K562 (cell line): ENCODE measurements at regions not wholly inside any gene's neighbourhood (a gene's known extent, or its start where the extent isn't known, plus 50 kb on each side); places are given as distances from the start of the nearest gene placed in this dataset.

ENCODE experiments used
- ATAC-seq: fragments of 200-7000 bp; cut with Tn5 transposase; 3 replicates; pipeline ENCODE4 v1.9.1; 2020; ENCODE audit warnings: moderate library complexity
- BruUV-seq: library from RNA; stranded (reverse); fragments of 400-500 nt; replicated peaks from 2 replicates; lab custom pipeline; 2021; lab: Mats Ljungman, UMichigan
- CTCF ChIA-PET: fragments of 300-600 bp; formaldehyde crosslinking; extraction: SDS; loops from one replicate; lab custom pipeline; 2021; ENCODE audit warnings: low intra/inter-chr PET ratio; lab: Yijun Ruan, JAX
- POLR2A ChIA-PET: fragments of 300-600, 350-650 bp; sonication (Branson Sonifier 250); formaldehyde crosslinking; extraction: SDS; loops from one replicate; lab custom pipeline; 2021; ENCODE audit warnings: antibody characterized with exemption, inconsistent platforms; lab: Yijun Ruan, JAX
- DNase-seq, 4 experiments: peaks; one replicate each; pipeline versions ENCODE4 v3.0.0 to v3.0.0-alpha.2; 2011 to 2018; ENCODE audit warnings: low spot score in 3 of 4, mixed read lengths in 3 of 4; ENCODE audit errors: extremely low read depth in 1 of 4
- FAIRE-seq: peaks from 2 replicates; lab custom pipeline; 2011; peaks lifted over from hg19 to GRCh38; lab: Jason Lieb, UNC
- H2AFZ ChIP-seq: 2 replicates; pipeline ENCODE4 v1.6.0; 2011; ENCODE audit warnings: low read depth, low read length, control low read depth, inconsistent platforms
- H3K27ac ChIP-seq: fragments of 200-600 bp; 3 replicates; pipeline ENCODE4 v1.8.0; 2011; ENCODE audit warnings: low read depth, mild to moderate bottlenecking, control low read depth, inconsistent platforms, low read length, moderate library complexity, mixed read lengths; ENCODE audit errors: extremely low read depth
- H3K27me3 ChIP-seq, 2 experiments: fragments of 300-600 bp in 1 of 2; 2 replicates in 1 of 2; 3 replicates in 1 of 2; pipeline versions ENCODE4 v1.6.0 to v1.8.0; 2011; ENCODE audit warnings: inconsistent platforms in 2 of 2, low read length in 2 of 2, mild to moderate bottlenecking in 1 of 2, mixed read lengths in 1 of 2, moderate library complexity in 1 of 2; ENCODE audit not compliant: control insufficient read depth in 2 of 2, insufficient read depth in 2 of 2
- H3K36me3 ChIP-seq: fragments of 300-600 bp; 3 replicates; pipeline ENCODE4 v1.8.0; 2011; ENCODE audit warnings: mild to moderate bottlenecking, low read length, inconsistent platforms; ENCODE audit not compliant: control insufficient read depth, insufficient read depth
- H3K4me1 ChIP-seq, 2 experiments: fragments of 200-600 bp in 1 of 2; replicated peaks in 1 of 2; 2 replicates in 1 of 2; 3 replicates in 1 of 2; pipeline versions ENCODE4 v1.5.1 to v1.8.0; 2011; ENCODE audit warnings: inconsistent platforms in 2 of 2, low read length in 2 of 2, mild to moderate bottlenecking in 1 of 2, mixed read lengths in 1 of 2, moderate library complexity in 1 of 2; ENCODE audit not compliant: control insufficient read depth in 2 of 2, insufficient read depth in 2 of 2
- H3K4me2 ChIP-seq: 2 replicates; pipeline ENCODE4 v1.6.1; 2011; ENCODE audit warnings: low read length, control low read depth, inconsistent platforms, mixed read lengths; ENCODE audit not compliant: insufficient read depth
- H3K4me3 ChIP-seq: fragments of 200-600 bp; sonication (generic), shearing (Covaris generic); 2 replicates; pipeline ENCODE4 v1.5.1; 2016; ENCODE audit warnings: control low read depth, inconsistent platforms
- H3K79me2 ChIP-seq: fragments of 200-600 bp; 3 replicates; pipeline ENCODE4 v1.8.0; 2011; ENCODE audit warnings: low read length, inconsistent platforms; ENCODE audit not compliant: control insufficient read depth, insufficient read depth
- H3K9ac ChIP-seq, 2 experiments: 2 replicates each; pipeline versions ENCODE4 v1.6.0 to v1.6.1; 2011; ENCODE audit warnings: low read depth in 2 of 2, low read length in 2 of 2, control low read depth in 1 of 2, inconsistent platforms in 1 of 2, mild to moderate bottlenecking in 1 of 2, mixed read lengths in 1 of 2; ENCODE audit not compliant: insufficient read depth in 1 of 2
- H3K9me1 ChIP-seq: one replicate; pipeline ENCODE4 v1.6.0; 2011; ENCODE audit warnings: inconsistent platforms, mild to moderate bottlenecking, low read length, moderate library complexity; ENCODE audit not compliant: control insufficient read depth, insufficient read depth
- H3K9me3 ChIP-seq: replicated peaks from 2 replicates; pipeline ENCODE4 v1.5.1; 2011; ENCODE audit warnings: low read depth, low read length, inconsistent platforms; ENCODE audit not compliant: control insufficient read depth, insufficient read depth
- H4K20me1 ChIP-seq: replicated peaks from 2 replicates; pipeline ENCODE4 v1.6.1; 2011; ENCODE audit warnings: low read length, inconsistent platforms, mixed read lengths; ENCODE audit not compliant: control insufficient read depth, insufficient read depth
- FOXM1 ChIP-seq, 2 experiments: fragments of 450-650 bp in 1 of 2; sonication (generic) in 1 of 2; formaldehyde crosslinking in 1 of 2; IDR thresholded peaks; 2 replicates each; pipeline versions ENCODE4 v1.6.1 to v1.9.0; 2017 to 2022; ENCODE audit warnings: low read depth in 2 of 2, mild to moderate bottlenecking in 2 of 2, missing genetic modification reagents in 1 of 2, moderate library complexity in 1 of 2
- FUS ChIP-seq: fragments of 200-400 bp; formaldehyde crosslinking; optimal IDR thresholded peaks from 2 replicates; pipeline ENCODE3; 2017; ENCODE audit warnings: low read depth, low read length
- GATAD2B ChIP-seq: fragments of 450-650 bp; IDR thresholded peaks from 2 replicates; pipeline ENCODE4 v1.6.1; 2017; ENCODE audit warnings: mild to moderate bottlenecking, borderline replicate concordance
- ILF3 ChIP-seq: fragments of 450-650 bp; IDR thresholded peaks from 2 replicates; pipeline ENCODE4 v1.6.1; 2018; ENCODE audit warnings: antibody characterized with exemption, mild to moderate bottlenecking, moderate library complexity, borderline replicate concordance
- KDM2B ChIP-seq: fragments of 250-450 bp; sonication (Bioruptor Pico); IDR thresholded peaks from 2 replicates; pipeline ENCODE4 v1.8.0; 2021; ENCODE audit warnings: mild to moderate bottlenecking, moderate library complexity
- MECOM ChIP-seq: fragments of 250-450 bp; sonication (Bioruptor Pico); IDR thresholded peaks from 2 replicates; pipeline ENCODE4 v1.8.0; 2022; ENCODE audit warnings: inconsistent platforms
- MLLT1 ChIP-seq, 2 experiments: fragments of 450-650 bp; IDR thresholded peaks; 2 replicates each; pipeline ENCODE4 v1.6.1; 2016
- MLX ChIP-seq, 2 experiments: fragments of 450-650 bp in 1 of 2; sonication (generic) in 1 of 2; formaldehyde crosslinking; conservative IDR thresholded peaks; 2 replicates each; pipeline versions ENCODE4 v1.4.0 to v1.8.1; 2020 to 2022; ENCODE audit warnings: mild to moderate bottlenecking in 1 of 2, missing genetic modification reagents in 1 of 2
- MNT ChIP-seq, 2 experiments: fragments of 450-650 bp; conservative IDR thresholded peaks; 2 replicates each; pipeline ENCODE4 v1.6.1; 2017; ENCODE audit warnings: mild to moderate bottlenecking in 2 of 2, moderate library complexity in 2 of 2
- NCOA6 ChIP-seq: fragments of 450-650 bp; IDR thresholded peaks from 2 replicates; pipeline ENCODE4 v1.6.1; 2017; ENCODE audit warnings: mild to moderate bottlenecking
- NR3C1 ChIP-seq: sonication (generic); formaldehyde crosslinking; IDR thresholded peaks from 2 replicates; pipeline ENCODE4 v1.8.1; 2022; ENCODE audit warnings: missing genetic modification reagents
- RBM14 ChIP-seq: fragments of 200-400 bp; formaldehyde crosslinking; IDR thresholded peaks from 2 replicates; pipeline ENCODE4 v1.6.1; 2018; ENCODE audit warnings: low read depth, mild to moderate bottlenecking, low read length, moderate library complexity, borderline replicate concordance; ENCODE audit not compliant: insufficient read depth
- SREBF1 ChIP-seq: fragments of 150-350 bp; IDR thresholded peaks from 2 replicates; pipeline ENCODE4 v1.6.1; 2014; ENCODE audit warnings: antibody characterized with exemption, low read depth, low read length, borderline replicate concordance
- TSC22D4 ChIP-seq: fragments of 450-650 bp; IDR thresholded peaks from 2 replicates; pipeline ENCODE4 v1.6.1; 2016; ENCODE audit warnings: missing genetic modification characterization, missing biosample characterization, control low read depth
- U2AF2 ChIP-seq: fragments of 200-400 bp; formaldehyde crosslinking; optimal IDR thresholded peaks from 2 replicates; pipeline ENCODE3; 2017; ENCODE audit warnings: low read depth, mild to moderate bottlenecking, low read length
- ZNF124 ChIP-seq: sonication (generic); formaldehyde crosslinking; IDR thresholded peaks from 2 replicates; pipeline ENCODE4 v1.8.1; 2022; ENCODE audit warnings: missing genetic modification reagents
- ZNF445 ChIP-seq: fragments of 250-450 bp; sonication (Bioruptor Pico); IDR thresholded peaks from 2 replicates; pipeline ENCODE4 v1.4.0; 2020; ENCODE audit warnings: low read depth, mild to moderate bottlenecking, moderate library complexity
- ZNF449 ChIP-seq: fragments of 250-450 bp; sonication (Bioruptor Pico); IDR thresholded peaks from 2 replicates; pipeline ENCODE4 v1.8.0; 2022; ENCODE audit warnings: moderate library complexity, mild to moderate bottlenecking, inconsistent platforms
- WGBS: fragments of 100-300 bp; shearing (Covaris generic); methylation state at CpG from one replicate; pipeline ENCODE4 v1.1.6; 2016; ENCODE audit warnings: low coverage, mixed read lengths; ENCODE audit not compliant: insufficient coverage; ENCODE audit errors: missing lambda C conversion rate; 5-methylcytosine and 5-hydroxymethylcytosine counted together
- in situ Hi-C: fragments of 300-500 bp; cut with MboI; formaldehyde crosslinking; loops from 4 replicates; pipeline ENCODE4 v1.15.0; 2018; ENCODE audit warnings: inconsistent platforms, mixed read lengths
- intact Hi-C: fragments of 100-400 bp; cut with micrococcal nuclease; formaldehyde crosslinking; loops from 2 replicates; pipeline ENCODE4 v1.14.2; 2022

- 10% methylated on average over 3 of the region's 4 CpGs for WGBS
- no peak for ATAC-seq
These were observed 68.9 kb downstream of the C5orf15 start for GRCh38 chr5:133899506-133899905.

More at GRCh38 chr5:133899506-133899905, 68.9 kb downstream of the C5orf15 start:
- no peak for FAIRE-seq
- TF ChIP-seq GATAD2B = no peak
- TF ChIP-seq MECOM (CRISPR knock-in tag) = no peak
- no peak for TF ChIP-seq NR3C1 (CRISPR knock-in tag)
- no peak for TF ChIP-seq KDM2B (CRISPR knock-in tag)
- no peak for TF ChIP-seq MLX (CRISPR knock-in tag; conservative IDR thresholded peaks at IDR 0.05)
- TF ChIP-seq ILF3 = no peak
- TF ChIP-seq NCOA6 = no peak
- no peak for TF ChIP-seq MLLT1 (IDR thresholded peaks at IDR 0.05)
- no peak for TF ChIP-seq SREBF1
- TF ChIP-seq ZNF449 (CRISPR knock-in tag) = no peak
- TF ChIP-seq ZNF124 = no peak
- no peak for TF ChIP-seq FUS
- TF ChIP-seq RBM14 = no peak
- no peak for TF ChIP-seq TSC22D4 (tag)
- TF ChIP-seq MNT (conservative IDR thresholded peaks at IDR 0.05) = no peak
- no peak for TF ChIP-seq ZNF445 (CRISPR knock-in tag)
- no peak for TF ChIP-seq FOXM1 (IDR thresholded peaks at IDR 0.05; ENCODE audit: low read depth)
- no peak for TF ChIP-seq FOXM1 (CRISPR knock-in tag; IDR thresholded peaks at IDR 0.05; ENCODE audit: low read depth)
- no peak for TF ChIP-seq U2AF2
- Histone ChIP-seq H3K9me1 (no peaks in the 10 kb centered on the region), H3K27me3 (peaks cover 5 to 17% of the 10 kb centered on the region in 2 experiments; a peak in 2 of 5 replicates), H3K27ac (no peak overlapping the region), H3K9ac (no peak overlapping the region), H2AFZ (no peak overlapping the region), H3K36me3 (no peaks in the 10 kb centered on the region), H3K4me1 (peaks cover 17 to 36% of the 10 kb centered on the region in 2 experiments), H3K9me3 (no peaks in the 10 kb centered on the region), H3K79me2 (no peaks in the 10 kb centered on the region), H4K20me1 (no peaks in the 10 kb centered on the region), H3K4me2 (no peak overlapping the region), H3K4me3 (no peak overlapping the region)
- CTCF ChIA-PET = no interaction called here
- POLR2A ChIA-PET = interaction anchor here (0.6 to 0.7 kb wide), 2 partner anchors 105 to 331 kb away, joined by 3 to 4 read pairs; no protein-coding TSS in a partner anchor
- DNase-seq = no peak
- in situ Hi-C loops = no loop called here
- BruUV-seq = no TSS peak
- intact Hi-C loops = no loop called here
